NCI-H1092 (cell line): ENCODE measurements at regions not wholly inside any gene's neighbourhood (a gene's known extent, or its start where the extent isn't known, plus 50 kb on each side); places are given as distances from the start of the nearest gene placed in this dataset.

Experiments used
- DNase-seq: peaks from one replicate; lab custom pipeline; 2025; lab: John Stamatoyannopoulos, UW

- DNase-seq, result no peak
These were observed 126.4 kb upstream of the GATB start for GRCh38 chr4:151887031-151887815.

- no peak for DNase-seq
These were observed 124.3 kb upstream of the GATB start for GRCh38 chr4:151885123-151885522.

- no peak for DNase-seq
These were observed 122.9 kb upstream of the GATB start for GRCh38 chr4:151883747-151884146.

GRCh38 chr4:151882072-151882803 lies 121.4 kb upstream of the GATB start:
- DNase-seq, result no peak

- no peak for DNase-seq
These were observed 119.1 kb upstream of the GATB start for GRCh38 chr4:151879705-151880445.

GRCh38 chr4:151876381-151876988 lies 115.7 kb upstream of the GATB start:
- no peak for DNase-seq

- DNase-seq, result no peak
These were observed 113.5 kb upstream of the GATB start for GRCh38 chr4:151874328-151874727.

GRCh38 chr4:151866592-151866918 lies 105.7 kb upstream of the GATB start:
- DNase-seq, result no peak

GRCh38 chr4:151865744-151866591 lies 105.2 kb upstream of the GATB start:
- no peak for DNase-seq

GRCh38 chr4:151865312-151865711 lies 104.5 kb upstream of the GATB start:
- peak; percentile 12 for DNase-seq

- no peak for DNase-seq
These were observed 103.3 kb upstream of the GATB start for GRCh38 chr4:151864068-151864467.

GRCh38 chr4:151862766-151863165 lies 102.0 kb upstream of the GATB start:
- no peak for DNase-seq

- DNase-seq, result no peak
These were observed 99.8 kb upstream of the GATB start for GRCh38 chr4:151860561-151861093.

- DNase-seq, result no peak
These were observed 98.8 kb upstream of the GATB start for GRCh38 chr4:151859641-151860040.

GRCh38 chr4:151858356-151858755 lies 97.5 kb upstream of the GATB start:
- DNase-seq, result no peak

- DNase-seq, result no peak
These were observed 96.6 kb upstream of the GATB start for GRCh38 chr4:151857368-151857767.

- DNase-seq, result no peak
These were observed 94.9 kb upstream of the GATB start for GRCh38 chr4:151855747-151856146.

- DNase-seq, result no peak
These were observed 93.9 kb upstream of the GATB start for GRCh38 chr4:151854731-151855130.

GRCh38 chr4:151853034-151853433 lies 92.2 kb upstream of the GATB start:
- no peak for DNase-seq

GRCh38 chr4:151852202-151852601 lies 91.4 kb upstream of the GATB start:
- DNase-seq, result no peak

- DNase-seq, result no peak
These were observed 90.5 kb upstream of the GATB start for GRCh38 chr4:151851354-151851753.
